Mesendoderm (in vitro differentiated cells): ENCODE measurements at regions not wholly inside any gene's neighbourhood (a gene's known extent, or its start where the extent isn't known, plus 50 kb on each side); places are given as distances from the start of the nearest gene placed in this dataset.

Experiments used
- DNase-seq: peaks from one replicate; pipeline ENCODE4 v3.0.0; 2013
- H2AK5ac ChIP-seq: 2 replicates; pipeline ENCODE4 v1.6.1; 2013; ENCODE audit warnings: low read length, inconsistent platforms
- H2BK120ac ChIP-seq: 2 replicates; pipeline ENCODE4 v1.6.1; 2013; ENCODE audit warnings: low read depth, mild to moderate bottlenecking, low read length, moderate library complexity, mixed read lengths
- H2BK15ac ChIP-seq: replicated peaks from 2 replicates; pipeline ENCODE4 v1.6.1; 2013; ENCODE audit warnings: low read depth, mild to moderate bottlenecking, moderate library complexity
- H2BK5ac ChIP-seq: 2 replicates; pipeline ENCODE4 v1.6.1; 2013; ENCODE audit warnings: low read length, inconsistent platforms
- H3K18ac ChIP-seq: 2 replicates; pipeline ENCODE4 v1.6.1; 2013; ENCODE audit warnings: mild to moderate bottlenecking, low read length, mixed read lengths
- H3K23ac ChIP-seq: one replicate; pipeline ENCODE4 v1.6.1; 2013; ENCODE audit warnings: low read length
- H3K27ac ChIP-seq: 2 replicates; pipeline ENCODE4 v1.5.1; 2013; ENCODE audit warnings: low read depth, mild to moderate bottlenecking, inconsistent platforms, low read length, moderate library complexity
- H3K27me3 ChIP-seq: 2 replicates; pipeline ENCODE4 v1.6.1; 2013; ENCODE audit warnings: low read length, control low read depth, mild to moderate bottlenecking, inconsistent platforms; ENCODE audit not compliant: insufficient read depth, poor library complexity
- H3K36me3 ChIP-seq: 2 replicates; pipeline ENCODE4 v1.6.1; 2013; ENCODE audit warnings: low read length, inconsistent platforms; ENCODE audit not compliant: control insufficient read depth, insufficient read depth
- H3K4ac ChIP-seq: one replicate; pipeline ENCODE4 v1.6.1; 2013; ENCODE audit warnings: low read depth, mild to moderate bottlenecking, low read length, moderate library complexity
- H3K4me1 ChIP-seq: 2 replicates; pipeline ENCODE4 v1.6.1; 2013; ENCODE audit warnings: low read depth, low read length, inconsistent platforms; ENCODE audit not compliant: control insufficient read depth
- H3K4me2 ChIP-seq: 2 replicates; pipeline ENCODE4 v1.6.1; 2013; ENCODE audit warnings: low read length
- H3K4me3 ChIP-seq: 2 replicates; pipeline ENCODE4 v1.5.1; 2013; ENCODE audit warnings: mild to moderate bottlenecking, low read length
- H3K56ac ChIP-seq: one replicate; pipeline ENCODE4 v1.6.1; 2013; ENCODE audit warnings: low read length
- H3K79me1 ChIP-seq: 2 replicates; pipeline ENCODE4 v1.6.1; 2013; ENCODE audit warnings: low read length, inconsistent platforms
- H3K79me2 ChIP-seq: 2 replicates; pipeline ENCODE4 v1.6.1; 2013; ENCODE audit warnings: mild to moderate bottlenecking, low read length; ENCODE audit not compliant: control insufficient read depth, insufficient read depth
- H3K9ac ChIP-seq: 2 replicates; pipeline ENCODE4 v1.6.1; 2013; ENCODE audit warnings: low read length, inconsistent platforms
- H4K5ac ChIP-seq: one replicate; pipeline ENCODE4 v1.6.1; 2013; ENCODE audit warnings: low read length
- H4K8ac ChIP-seq: one replicate; pipeline ENCODE4 v1.6.1; 2013; ENCODE audit warnings: low read depth, mild to moderate bottlenecking, control low read depth, low read length, moderate library complexity
- WGBS: extraction: QIAGEN DNeasy Blood & Tissue Kit; methylation state at CpG from one replicate; pipeline ENCODE4 v1.1.7; 2013; ENCODE audit warnings: low lambda C conversion rate, missing lambda C conversion rate; ENCODE audit not compliant: insufficient coverage; ENCODE audit errors: extremely low coverage; 5-methylcytosine and 5-hydroxymethylcytosine counted together

DNA sequence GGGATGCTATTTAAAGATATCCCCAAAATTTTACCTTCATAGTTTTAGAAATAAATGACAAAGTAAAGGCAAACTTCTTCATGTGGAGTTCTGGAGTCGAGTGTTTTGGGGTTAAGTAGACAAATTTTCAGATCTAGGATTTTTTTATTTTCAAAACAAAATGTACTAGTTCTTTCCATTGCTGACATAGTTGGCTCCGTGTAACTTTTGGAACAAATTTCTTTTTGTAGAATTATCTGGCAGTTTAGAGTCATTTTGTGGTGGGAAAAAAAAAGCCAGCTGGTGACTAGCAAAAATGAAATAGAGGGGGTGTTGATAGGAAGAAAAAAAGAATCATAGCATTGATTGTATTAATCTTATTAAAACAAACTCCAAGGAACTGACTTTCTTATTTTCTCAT is 131.6 kb upstream of the TCF21 start:
- no peaks in the 10 kb centered on the region for H3K4me1 ChIP-seq
- no peak overlapping the region for H2BK5ac ChIP-seq
- no peak overlapping the region for H4K8ac ChIP-seq
- DNase-seq: no peak
- no peak overlapping the region for H3K4ac ChIP-seq
- no peaks in the 10 kb centered on the region for H3K27me3 ChIP-seq
- H2BK15ac ChIP-seq: no peak overlapping the region
- no CpG with 5 or more reads among the region's 2 CpGs for WGBS
- H3K79me1 ChIP-seq: no peaks in the 10 kb centered on the region
- H3K18ac ChIP-seq: no peak overlapping the region
- no peak overlapping the region for H3K4me2 ChIP-seq
- no peak overlapping the region for H2BK120ac ChIP-seq
- no peaks in the 10 kb centered on the region for H3K79me2 ChIP-seq
- H3K56ac ChIP-seq: no peak overlapping the region
- H3K36me3 ChIP-seq: no peaks in the 10 kb centered on the region
- no peak overlapping the region for H3K23ac ChIP-seq
- H3K4me3 ChIP-seq: no peak overlapping the region
- H2AK5ac ChIP-seq: no peak overlapping the region
- no peak overlapping the region for H3K27ac ChIP-seq
- H4K5ac ChIP-seq: no peak overlapping the region
- no peak overlapping the region for H3K9ac ChIP-seq

DNA sequence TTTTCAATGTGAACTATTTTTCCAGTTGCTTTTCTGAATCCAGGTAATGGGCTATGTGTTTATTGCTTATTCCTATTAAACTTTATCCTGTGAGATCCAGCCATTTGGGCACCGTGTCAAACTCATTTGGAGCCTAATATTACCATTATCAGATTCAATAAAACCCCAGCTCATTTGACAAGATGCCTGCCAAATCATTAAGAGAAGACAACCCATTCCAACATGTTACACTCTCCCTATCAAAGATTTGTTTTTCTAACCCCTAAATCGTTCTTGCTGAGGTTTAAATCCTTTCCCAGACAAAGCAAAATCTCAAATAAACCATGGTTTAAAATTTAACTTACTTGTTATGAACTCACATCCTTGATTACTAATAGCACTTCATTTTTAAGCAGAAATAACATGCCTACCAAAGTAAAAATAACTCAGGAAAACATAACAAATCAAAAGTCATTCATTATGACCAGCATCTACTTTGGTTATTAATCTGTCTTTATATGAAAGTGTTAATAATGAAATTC is 130.0 kb upstream of the TCF21 start:
- H3K18ac ChIP-seq: no peak overlapping the region
- H3K4me2 ChIP-seq: no peak overlapping the region
- H3K9ac ChIP-seq: no peak overlapping the region
- no peak overlapping the region for H3K56ac ChIP-seq
- no peak overlapping the region for H2BK15ac ChIP-seq
- H3K4me1 ChIP-seq: no peaks in the 10 kb centered on the region
- no peak overlapping the region for H2AK5ac ChIP-seq
- no peak overlapping the region for H3K4me3 ChIP-seq
- H3K79me2 ChIP-seq: no peaks in the 10 kb centered on the region
- H3K79me1 ChIP-seq: no peaks in the 10 kb centered on the region
- no peaks in the 10 kb centered on the region for H3K27me3 ChIP-seq
- no peak overlapping the region for H3K4ac ChIP-seq
- WGBS: no CpG with 5 or more reads among the region's 2 CpGs
- H2BK5ac ChIP-seq: no peak overlapping the region
- DNase-seq: no peak
- H4K5ac ChIP-seq: no peak overlapping the region
- H3K27ac ChIP-seq: no peak overlapping the region
- no peak overlapping the region for H2BK120ac ChIP-seq
- H4K8ac ChIP-seq: no peak overlapping the region
- H3K23ac ChIP-seq: no peak overlapping the region
- H3K36me3 ChIP-seq: no peaks in the 10 kb centered on the region

DNA sequence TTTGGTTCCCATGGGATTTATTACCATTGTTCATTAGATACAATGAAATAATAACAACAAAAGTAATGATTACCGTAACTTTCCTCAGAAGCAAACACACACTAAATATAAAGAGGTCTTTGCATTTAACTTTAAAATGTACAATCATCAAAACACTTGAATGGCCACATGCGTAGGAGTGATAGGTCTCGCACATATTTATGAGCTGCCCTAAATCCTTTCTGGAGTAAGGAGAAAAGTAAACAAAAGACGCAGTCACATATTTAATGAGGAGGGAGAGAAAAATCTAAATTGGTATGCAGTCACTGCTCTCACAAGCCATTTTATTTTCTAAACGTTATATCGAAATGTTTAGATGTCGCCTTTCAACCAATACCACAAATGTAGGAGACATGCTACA is 129.4 kb upstream of the TCF21 start:
- WGBS: no CpG with 5 or more reads among the region's 7 CpGs
- DNase-seq: no peak

DNA sequence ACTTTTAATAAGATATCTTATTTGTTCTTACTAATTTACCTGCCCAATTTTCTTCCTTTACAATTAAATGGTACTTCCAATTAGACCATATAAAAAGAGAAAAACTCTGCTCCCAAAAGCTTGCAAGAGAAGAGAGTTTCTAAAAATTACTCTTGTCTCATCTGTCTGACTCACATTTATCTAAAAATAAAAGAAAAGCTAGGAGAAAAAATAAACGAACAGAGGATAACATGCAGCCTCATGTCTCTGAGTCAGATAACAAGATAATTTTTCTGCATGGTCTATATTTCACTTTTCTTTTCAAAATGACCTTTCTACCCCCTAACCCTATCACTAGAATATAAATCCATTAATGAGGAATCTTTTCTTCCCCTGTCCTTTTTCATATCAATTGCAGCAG is 127.2 kb upstream of the TCF21 start:
- no peaks in the 10 kb centered on the region for H3K4me1 ChIP-seq
- no peak overlapping the region for H2BK5ac ChIP-seq
- H3K36me3 ChIP-seq: no peaks in the 10 kb centered on the region
- DNase-seq: no peak
- H2AK5ac ChIP-seq: no peak overlapping the region
- no peak overlapping the region for H3K4me2 ChIP-seq
- no peak overlapping the region for H3K18ac ChIP-seq
- no peak overlapping the region for H4K5ac ChIP-seq
- H3K27me3 ChIP-seq: no peaks in the 10 kb centered on the region
- H2BK120ac ChIP-seq: no peak overlapping the region
- no peak overlapping the region for H3K4ac ChIP-seq
- no peak overlapping the region for H4K8ac ChIP-seq
- H3K27ac ChIP-seq: no peak overlapping the region
- H3K79me2 ChIP-seq: no peaks in the 10 kb centered on the region
- H3K79me1 ChIP-seq: no peaks in the 10 kb centered on the region
- no peak overlapping the region for H2BK15ac ChIP-seq
- WGBS: no CpG with 5 or more reads among the region's 1 CpG
- no peak overlapping the region for H3K9ac ChIP-seq
- H3K23ac ChIP-seq: no peak overlapping the region
- no peak overlapping the region for H3K4me3 ChIP-seq
- H3K56ac ChIP-seq: no peak overlapping the region

More for the DNA sequence above, 129.4 kb upstream of the TCF21 start:
- Histone ChIP-seq H3K9ac (no peak overlapping the region), H3K4me2 (no peak overlapping the region), H2BK15ac (no peak overlapping the region), H4K5ac (no peak overlapping the region), H3K56ac (no peak overlapping the region), H3K27ac (no peak overlapping the region), H3K23ac (no peak overlapping the region), H4K8ac (no peak overlapping the region), H2AK5ac (no peak overlapping the region), H3K4me1 (no peaks in the 10 kb centered on the region), H2BK120ac (no peak overlapping the region), H3K4me3 (no peak overlapping the region), H3K79me2 (no peaks in the 10 kb centered on the region), H3K27me3 (no peaks in the 10 kb centered on the region), H3K36me3 (no peaks in the 10 kb centered on the region), H3K4ac (no peak overlapping the region), H3K79me1 (no peaks in the 10 kb centered on the region), H3K18ac (no peak overlapping the region), H2BK5ac (no peak overlapping the region)

DNA sequence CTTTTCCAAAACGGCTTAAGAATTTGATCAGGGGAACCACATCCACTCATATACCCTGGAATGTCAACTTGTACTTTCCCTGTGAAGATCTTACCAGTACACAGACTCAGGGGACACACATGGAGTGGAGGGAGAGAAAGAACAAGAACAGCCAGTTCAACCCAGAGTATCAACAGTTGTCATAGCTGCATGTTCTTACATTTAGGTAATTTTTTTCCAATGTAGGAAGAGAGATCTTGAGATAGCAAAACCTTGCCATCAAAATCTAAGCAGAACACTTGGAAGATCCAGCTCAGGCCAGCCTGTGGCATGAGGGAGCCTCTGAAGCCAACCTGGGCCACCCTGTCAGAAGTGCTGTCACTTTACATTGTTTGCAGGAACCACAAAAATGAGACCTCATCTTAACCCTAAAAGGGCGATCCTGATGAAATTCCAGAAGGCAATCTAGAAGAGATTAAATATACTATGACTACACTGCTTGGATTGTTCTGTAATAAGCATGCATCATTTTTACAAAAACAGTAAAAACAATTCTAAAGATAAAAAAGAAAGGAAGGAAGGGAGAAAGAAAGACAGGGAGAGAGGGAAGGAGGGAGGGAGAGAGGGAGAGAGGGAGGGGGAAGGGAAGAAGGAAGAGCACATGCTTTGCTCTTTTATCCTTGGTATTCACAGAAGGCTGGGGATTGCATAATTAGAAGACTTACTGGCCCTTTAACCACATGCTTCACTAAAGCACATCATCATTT is 124.7 kb upstream of the TCF21 start:
- no peak overlapping the region for H3K4me3 ChIP-seq
- DNase-seq: no peak
- no peak overlapping the region for H2BK5ac ChIP-seq
- H3K23ac ChIP-seq: no peak overlapping the region
- no peak overlapping the region for H2AK5ac ChIP-seq
- H4K8ac ChIP-seq: no peak overlapping the region
- no peak overlapping the region for H4K5ac ChIP-seq
- H3K79me2 ChIP-seq: no peaks in the 10 kb centered on the region
- no peaks in the 10 kb centered on the region for H3K36me3 ChIP-seq
- H3K4ac ChIP-seq: no peak overlapping the region
- H3K27me3 ChIP-seq: no peaks in the 10 kb centered on the region
- no peak overlapping the region for H3K27ac ChIP-seq
- H2BK15ac ChIP-seq: no peak overlapping the region
- no peak overlapping the region for H3K9ac ChIP-seq
- no peaks in the 10 kb centered on the region for H3K79me1 ChIP-seq
- H3K4me2 ChIP-seq: no peak overlapping the region
- no peak overlapping the region for H3K56ac ChIP-seq
- no peak overlapping the region for H3K18ac ChIP-seq
- no CpG with 5 or more reads among the region's 2 CpGs for WGBS
- no peak overlapping the region for H2BK120ac ChIP-seq
- H3K4me1 ChIP-seq: no peaks in the 10 kb centered on the region

DNA sequence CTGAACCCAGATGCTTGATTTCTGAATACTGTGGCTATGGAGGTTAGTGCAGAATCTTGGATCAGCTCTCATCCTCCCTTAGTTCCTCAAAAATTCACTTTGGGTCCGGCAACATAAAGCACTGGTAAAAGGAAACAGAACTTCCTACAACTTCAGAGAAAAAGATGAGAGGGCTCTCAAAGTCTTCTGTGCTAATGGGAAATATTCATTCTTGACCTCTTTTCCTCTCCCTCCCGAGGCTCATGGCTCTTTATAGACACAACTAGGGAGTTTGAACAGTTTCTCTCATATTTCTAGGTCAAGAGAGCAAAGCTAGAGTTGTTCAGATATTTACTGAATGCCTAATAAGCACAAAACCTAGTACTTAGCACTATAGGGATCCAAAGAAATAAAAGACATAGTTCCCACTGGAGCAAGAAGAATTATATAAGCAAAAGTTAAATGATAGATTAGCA is 124.1 kb upstream of the TCF21 start:
- H3K36me3 ChIP-seq: no peaks in the 10 kb centered on the region
- no peak overlapping the region for H3K27ac ChIP-seq
- H2BK5ac ChIP-seq: no peak overlapping the region
- DNase-seq: no peak
- H3K4ac ChIP-seq: no peak overlapping the region
- WGBS: no CpG with 5 or more reads among the region's 2 CpGs
- no peaks in the 10 kb centered on the region for H3K79me2 ChIP-seq
- no peak overlapping the region for H3K18ac ChIP-seq
- H2BK15ac ChIP-seq: no peak overlapping the region
- H3K79me1 ChIP-seq: no peaks in the 10 kb centered on the region
- H2BK120ac ChIP-seq: no peak overlapping the region
- H3K27me3 ChIP-seq: no peaks in the 10 kb centered on the region
- H3K9ac ChIP-seq: no peak overlapping the region
- no peak overlapping the region for H4K8ac ChIP-seq
- H4K5ac ChIP-seq: no peak overlapping the region
- H2AK5ac ChIP-seq: no peak overlapping the region
- H3K56ac ChIP-seq: no peak overlapping the region
- H3K23ac ChIP-seq: no peak overlapping the region
- no peak overlapping the region for H3K4me2 ChIP-seq
- H3K4me3 ChIP-seq: no peak overlapping the region
- no peaks in the 10 kb centered on the region for H3K4me1 ChIP-seq
